ENCODE measurements at regions not wholly inside any gene's neighbourhood (a gene's known extent, or its start where the extent isn't known, plus 50 kb on each side); places are given as distances from the start of the nearest gene placed in this dataset.
"Not testable (repeated sequence)": the region's sequence is repeated elsewhere in the genome, so short reads cannot be mapped to it uniquely, and the experiment has no call there.

GRCh38 chr6:93675856-93676417 is 256.6 kb upstream of the EPHA7 start:
- no peaks in the 10 kb centered on the region for H3K9me3 ChIP-seq (ENCODE audit: control insufficient read depth in 1 of 2, low read length in 2 of 2)
- H3K4me1 ChIP-seq (ENCODE audit: control insufficient read depth in 1 of 2, insufficient read depth in 2 of 2, low read length in 2 of 2), result peaks cover 0 to 5% of the 10 kb centered on the region in 2 donors
- H3K27me3 ChIP-seq (ENCODE audit: low read depth, low read length), result no peaks in the 10 kb centered on the region
- H3K4me3 ChIP-seq (ENCODE audit: low read depth in 1 of 2, low read length in 2 of 2), result no peak overlapping the region
- H3K27ac ChIP-seq (ENCODE audit: low read length), result no peak overlapping the region
- no peaks in the 10 kb centered on the region for H3K36me3 ChIP-seq (ENCODE audit: control insufficient read depth in 1 of 2, insufficient read depth in 2 of 2, low read length in 2 of 2)

GRCh38 chr6:93663111-93663510 is 243.8 kb upstream of the EPHA7 start:
- H3K27ac ChIP-seq (ENCODE audit: low read length), result no peak overlapping the region
- no peaks in the 10 kb centered on the region for H3K9me3 ChIP-seq (ENCODE audit: control insufficient read depth in 1 of 2, low read length in 2 of 2)
- H3K27me3 ChIP-seq (ENCODE audit: low read depth, low read length), result no peaks in the 10 kb centered on the region
- no peaks in the 10 kb centered on the region for H3K4me1 ChIP-seq (ENCODE audit: control insufficient read depth in 1 of 2, insufficient read depth in 2 of 2, low read length in 2 of 2)
- H3K4me3 ChIP-seq (ENCODE audit: low read depth in 1 of 2, low read length in 2 of 2), result no peak overlapping the region
- H3K36me3 ChIP-seq (ENCODE audit: control insufficient read depth in 1 of 2, insufficient read depth in 2 of 2, low read length in 2 of 2), result no peaks in the 10 kb centered on the region

GRCh38 chr6:93654548-93654947 is 235.2 kb upstream of the EPHA7 start:
- no peaks in the 10 kb centered on the region for H3K9me3 ChIP-seq (ENCODE audit: control insufficient read depth in 1 of 2, low read length in 2 of 2)
- H3K4me1 ChIP-seq (ENCODE audit: control insufficient read depth in 1 of 2, insufficient read depth in 2 of 2, low read length in 2 of 2), result no peaks in the 10 kb centered on the region
- no peak overlapping the region for H3K4me3 ChIP-seq (ENCODE audit: low read depth in 1 of 2, low read length in 2 of 2)
- no peaks in the 10 kb centered on the region for H3K36me3 ChIP-seq (ENCODE audit: control insufficient read depth in 1 of 2, insufficient read depth in 2 of 2, low read length in 2 of 2)
- H3K27me3 ChIP-seq (ENCODE audit: low read depth, low read length), result no peaks in the 10 kb centered on the region
- no peak overlapping the region for H3K27ac ChIP-seq (ENCODE audit: low read length)

- no peaks in the 10 kb centered on the region for H3K36me3 ChIP-seq (ENCODE audit: control insufficient read depth in 1 of 2, insufficient read depth in 2 of 2, low read length in 2 of 2)
- H3K4me3 ChIP-seq (ENCODE audit: low read depth in 1 of 2, low read length in 2 of 2), result no peak overlapping the region
These were observed 225.3 kb upstream of the EPHA7 start for GRCh38 chr6:93644611-93645010.

GRCh38 chr6:93639126-93639525 is 219.8 kb upstream of the EPHA7 start:
- H3K36me3 ChIP-seq (ENCODE audit: control insufficient read depth in 1 of 2, insufficient read depth in 2 of 2, low read length in 2 of 2), result no peaks in the 10 kb centered on the region
- H3K4me1 ChIP-seq (ENCODE audit: control insufficient read depth in 1 of 2, insufficient read depth in 2 of 2, low read length in 2 of 2), result no peaks in the 10 kb centered on the region
- no peak overlapping the region for H3K27ac ChIP-seq (ENCODE audit: low read length)
- no peaks in the 10 kb centered on the region for H3K9me3 ChIP-seq (ENCODE audit: control insufficient read depth in 1 of 2, low read length in 2 of 2)
- H3K27me3 ChIP-seq (ENCODE audit: low read depth, low read length), result no peaks in the 10 kb centered on the region
- H3K4me3 ChIP-seq (ENCODE audit: low read depth in 1 of 2, low read length in 2 of 2), result no peak overlapping the region

More at GRCh38 chr6:93644611-93645010, 225.3 kb upstream of the EPHA7 start:
- no peaks in the 10 kb centered on the region for H3K27me3 ChIP-seq (ENCODE audit: low read depth, low read length)
- no peaks in the 10 kb centered on the region for H3K4me1 ChIP-seq (ENCODE audit: control insufficient read depth in 1 of 2, insufficient read depth in 2 of 2, low read length in 2 of 2)
- H3K9me3 ChIP-seq (ENCODE audit: control insufficient read depth in 1 of 2, low read length in 2 of 2), result no peaks in the 10 kb centered on the region
- H3K27ac ChIP-seq (ENCODE audit: low read length), result no peak overlapping the region

- not testable (repeated sequence) for H3K4me3 ChIP-seq (ENCODE audit: low read depth in 1 of 2, low read length in 2 of 2); H3K9me3 ChIP-seq (ENCODE audit: control insufficient read depth in 1 of 2, low read length in 2 of 2); H3K4me1 ChIP-seq (ENCODE audit: control insufficient read depth in 1 of 2, insufficient read depth in 2 of 2, low read length in 2 of 2); H3K27ac ChIP-seq (ENCODE audit: low read length); H3K27me3 ChIP-seq (ENCODE audit: low read depth, low read length); H3K36me3 ChIP-seq (ENCODE audit: control insufficient read depth in 1 of 2, insufficient read depth in 2 of 2, low read length in 2 of 2)
These were observed 217.8 kb upstream of the EPHA7 start for GRCh38 chr6:93636987-93637664.

- no peaks in the 10 kb centered on the region for H3K9me3 ChIP-seq (ENCODE audit: control insufficient read depth in 1 of 2, low read length in 2 of 2)
- no peaks in the 10 kb centered on the region for H3K36me3 ChIP-seq (ENCODE audit: control insufficient read depth in 1 of 2, insufficient read depth in 2 of 2, low read length in 2 of 2)
- H3K4me1 ChIP-seq (ENCODE audit: control insufficient read depth in 1 of 2, insufficient read depth in 2 of 2, low read length in 2 of 2), result no peaks in the 10 kb centered on the region
- H3K4me3 ChIP-seq (ENCODE audit: low read depth in 1 of 2, low read length in 2 of 2), result no peak overlapping the region
- H3K27ac ChIP-seq (ENCODE audit: low read length), result no peak overlapping the region
- no peaks in the 10 kb centered on the region for H3K27me3 ChIP-seq (ENCODE audit: low read depth, low read length)
These were observed 205.0 kb upstream of the EPHA7 start for GRCh38 chr6:93624408-93624807.

- H3K36me3 ChIP-seq (ENCODE audit: control insufficient read depth in 1 of 2, insufficient read depth in 2 of 2, low read length in 2 of 2), result no peaks in the 10 kb centered on the region
- no peak overlapping the region for H3K4me3 ChIP-seq (ENCODE audit: low read depth in 1 of 2, low read length in 2 of 2)
These were observed 202.1 kb upstream of the EPHA7 start for GRCh38 chr6:93621442-93621841.

GRCh38 chr6:93604951-93605350 is 185.6 kb upstream of the EPHA7 start:
- H3K9me3 ChIP-seq (ENCODE audit: control insufficient read depth in 1 of 2, low read length in 2 of 2), result no peaks in the 10 kb centered on the region
- H3K4me3 ChIP-seq (ENCODE audit: low read depth in 1 of 2, low read length in 2 of 2), result no peak overlapping the region
- no peaks in the 10 kb centered on the region for H3K4me1 ChIP-seq (ENCODE audit: control insufficient read depth in 1 of 2, insufficient read depth in 2 of 2, low read length in 2 of 2)
- no peak overlapping the region for H3K27ac ChIP-seq (ENCODE audit: low read length)
- H3K27me3 ChIP-seq (ENCODE audit: low read depth, low read length), result no peaks in the 10 kb centered on the region
- no peaks in the 10 kb centered on the region for H3K36me3 ChIP-seq (ENCODE audit: control insufficient read depth in 1 of 2, insufficient read depth in 2 of 2, low read length in 2 of 2)

More at GRCh38 chr6:93621442-93621841, 202.1 kb upstream of the EPHA7 start:
- H3K27ac ChIP-seq (ENCODE audit: low read length), result no peak overlapping the region
- no peaks in the 10 kb centered on the region for H3K4me1 ChIP-seq (ENCODE audit: control insufficient read depth in 1 of 2, insufficient read depth in 2 of 2, low read length in 2 of 2)
- no peaks in the 10 kb centered on the region for H3K9me3 ChIP-seq (ENCODE audit: control insufficient read depth in 1 of 2, low read length in 2 of 2)
- no peaks in the 10 kb centered on the region for H3K27me3 ChIP-seq (ENCODE audit: low read depth, low read length)

GRCh38 chr6:93592417-93592816 is 173.1 kb upstream of the EPHA7 start:
- Histone ChIP-seq H3K4me1 (ENCODE audit: control insufficient read depth in 1 of 2, insufficient read depth in 2 of 2, low read length in 2 of 2) (no peaks in the 10 kb centered on the region), H3K36me3 (ENCODE audit: control insufficient read depth in 1 of 2, insufficient read depth in 2 of 2, low read length in 2 of 2) (no peaks in the 10 kb centered on the region), H3K27me3 (ENCODE audit: low read depth, low read length) (no peaks in the 10 kb centered on the region), H3K4me3 (ENCODE audit: low read depth in 1 of 2, low read length in 2 of 2) (no peak overlapping the region), H3K27ac (ENCODE audit: low read length) (no peak overlapping the region), H3K9me3 (ENCODE audit: control insufficient read depth in 1 of 2, low read length in 2 of 2) (no peaks in the 10 kb centered on the region)

GRCh38 chr6:93586306-93586705 is 166.9 kb upstream of the EPHA7 start:
- no peak overlapping the region for H3K4me3 ChIP-seq (ENCODE audit: low read depth in 1 of 2, low read length in 2 of 2)
- H3K4me1 ChIP-seq (ENCODE audit: control insufficient read depth in 1 of 2, insufficient read depth in 2 of 2, low read length in 2 of 2), result no peaks in the 10 kb centered on the region
- no peaks in the 10 kb centered on the region for H3K9me3 ChIP-seq (ENCODE audit: control insufficient read depth in 1 of 2, low read length in 2 of 2)
- H3K27ac ChIP-seq (ENCODE audit: low read length), result no peak overlapping the region
- H3K36me3 ChIP-seq (ENCODE audit: control insufficient read depth in 1 of 2, insufficient read depth in 2 of 2, low read length in 2 of 2), result no peaks in the 10 kb centered on the region
- H3K27me3 ChIP-seq (ENCODE audit: low read depth, low read length), result no peaks in the 10 kb centered on the region

GRCh38 chr6:93584300-93584699 is 164.9 kb upstream of the EPHA7 start:
- no peaks in the 10 kb centered on the region for H3K27me3 ChIP-seq (ENCODE audit: low read depth, low read length)
- H3K36me3 ChIP-seq (ENCODE audit: control insufficient read depth in 1 of 2, insufficient read depth in 2 of 2, low read length in 2 of 2), result no peaks in the 10 kb centered on the region
- H3K4me3 ChIP-seq (ENCODE audit: low read depth in 1 of 2, low read length in 2 of 2), result no peak overlapping the region
- peaks cover 0 to 7% of the 10 kb centered on the region in 2 donors for H3K4me1 ChIP-seq (ENCODE audit: control insufficient read depth in 1 of 2, insufficient read depth in 2 of 2, low read length in 2 of 2)
- H3K27ac ChIP-seq (ENCODE audit: low read length), result no peak overlapping the region
- no peaks in the 10 kb centered on the region for H3K9me3 ChIP-seq (ENCODE audit: control insufficient read depth in 1 of 2, low read length in 2 of 2)
